HG03520 (cell line): ENCODE measurements at regions not wholly inside any gene's neighbourhood (a gene's known extent, or its start where the extent isn't known, plus 50 kb on each side); places are given as distances from the start of the nearest gene placed in this dataset.

ENCODE experiments used
- ATAC-seq: cut with Tn5 transposase; IDR thresholded peaks from one replicate; pipeline ENCODE4 v1.9.1; 2021; ENCODE audit warnings: mild to moderate bottlenecking, moderate library complexity; ENCODE audit not compliant: unreplicated experiment

DNA sequence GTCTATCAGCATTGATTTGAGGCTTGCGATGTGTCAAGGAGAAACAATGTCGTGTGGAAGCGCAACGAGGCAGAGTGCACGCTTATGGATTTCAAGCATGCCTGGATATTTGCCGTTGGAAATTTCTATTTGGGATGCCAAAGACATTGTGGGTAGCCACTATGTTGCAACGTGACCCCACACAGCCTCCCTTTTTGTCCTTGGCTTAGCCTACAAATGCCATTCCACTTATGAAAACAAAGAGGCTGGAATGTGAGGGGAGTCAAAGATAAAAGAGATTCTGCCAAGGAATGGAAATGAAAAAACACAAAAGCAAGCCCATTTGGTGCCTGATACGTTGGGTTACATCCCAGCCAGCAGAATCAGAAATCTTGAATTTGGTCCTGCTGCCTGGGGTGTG is 721.2 kb downstream of the GALR1 start:
- no peak for ATAC-seq

DNA sequence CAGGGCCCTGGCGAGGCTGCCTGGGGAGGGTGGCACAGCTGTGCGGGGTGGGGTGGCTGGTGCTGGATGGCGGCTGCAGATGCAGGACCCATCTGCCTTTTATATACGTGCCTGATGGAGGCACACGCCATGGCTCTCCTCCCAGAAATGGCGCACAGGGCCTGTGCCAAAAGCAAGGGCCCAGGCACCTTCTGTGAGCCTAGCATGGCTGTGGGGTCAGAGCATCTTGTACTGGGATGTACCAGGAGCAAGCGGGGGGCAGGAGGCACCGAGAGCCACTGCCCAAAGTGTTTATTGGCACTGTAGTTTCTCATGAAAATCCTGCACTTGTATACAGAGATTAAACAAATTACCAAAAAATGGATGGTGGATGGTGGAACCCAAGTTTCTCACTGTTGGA is 724.1 kb downstream of the GALR1 start:
- no peak for ATAC-seq

DNA sequence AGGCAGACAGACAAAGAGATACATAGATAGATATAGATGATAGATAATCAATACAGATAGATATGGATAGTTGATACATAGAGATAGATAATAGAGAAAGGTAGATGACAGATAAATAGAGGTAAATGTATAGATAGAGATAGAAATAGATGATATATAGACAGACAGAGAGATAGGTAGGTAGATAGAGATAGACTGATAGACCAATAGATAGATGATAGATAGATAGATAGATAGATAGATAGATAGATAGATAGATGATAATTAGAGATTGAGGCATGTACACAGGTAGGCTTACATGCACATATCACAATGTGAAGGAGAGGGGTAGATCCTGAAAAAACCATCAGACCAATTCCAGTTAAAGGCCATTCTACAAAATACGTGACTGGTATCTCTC is 724.7 kb downstream of the GALR1 start:
- no peak for ATAC-seq

DNA sequence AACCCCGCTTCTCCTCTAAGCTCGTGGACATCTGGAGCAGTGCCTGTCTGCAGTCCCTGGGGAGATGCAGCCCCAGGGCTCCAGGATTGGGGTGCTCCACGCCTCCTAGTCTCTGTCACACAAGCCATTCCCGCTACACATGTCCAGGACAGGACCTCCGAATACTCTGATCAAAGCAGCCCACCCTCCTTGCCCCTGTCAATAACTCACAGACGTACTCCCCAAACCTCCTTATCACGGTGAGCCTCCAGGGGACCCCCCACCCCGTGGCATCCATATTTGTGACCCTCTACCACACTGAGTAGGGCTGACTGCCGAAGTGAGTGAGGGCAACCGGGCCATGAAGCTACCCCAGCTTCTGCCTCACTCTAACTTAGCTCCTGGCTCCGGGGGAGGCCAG is 727.7 kb downstream of the GALR1 start:
- no peak for ATAC-seq

DNA sequence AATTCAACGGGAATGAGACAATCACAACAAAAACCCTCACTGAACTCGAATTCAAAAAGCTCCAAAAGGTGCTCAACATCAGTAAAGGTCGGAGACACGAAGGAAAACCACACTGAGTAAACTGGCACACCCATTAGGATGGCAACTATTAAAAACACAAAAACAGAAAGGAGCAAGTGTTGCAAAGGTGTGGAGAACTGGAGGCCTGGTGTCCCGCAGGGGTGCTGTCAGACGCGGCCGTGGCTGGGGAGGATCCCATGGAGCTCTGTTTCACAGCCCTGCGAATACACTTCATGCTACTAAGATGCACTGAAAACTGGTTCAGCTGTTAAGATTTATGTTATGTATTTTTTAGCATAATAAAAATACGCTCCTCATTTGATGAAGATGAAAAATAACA is 730.6 kb downstream of the GALR1 start:
- no peak for ATAC-seq

DNA sequence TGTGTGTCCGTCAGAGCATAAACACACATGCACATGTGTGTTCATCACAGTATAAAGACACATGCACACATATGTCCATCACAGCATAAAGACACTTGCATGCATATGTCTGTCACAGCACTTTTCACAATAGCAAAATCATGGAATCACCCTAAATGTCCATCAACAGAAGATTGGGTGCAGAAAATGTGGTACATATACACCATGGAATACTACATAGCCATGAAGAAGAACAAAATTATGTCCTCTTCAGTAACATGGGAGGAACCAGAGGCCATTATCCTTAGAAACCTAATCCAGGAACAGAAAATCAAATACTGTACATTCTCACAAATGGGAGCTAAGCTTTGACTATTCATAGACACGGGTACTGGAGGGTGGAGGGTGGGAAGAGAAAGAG is 732.2 kb downstream of the GALR1 start:
- no peak for ATAC-seq

DNA sequence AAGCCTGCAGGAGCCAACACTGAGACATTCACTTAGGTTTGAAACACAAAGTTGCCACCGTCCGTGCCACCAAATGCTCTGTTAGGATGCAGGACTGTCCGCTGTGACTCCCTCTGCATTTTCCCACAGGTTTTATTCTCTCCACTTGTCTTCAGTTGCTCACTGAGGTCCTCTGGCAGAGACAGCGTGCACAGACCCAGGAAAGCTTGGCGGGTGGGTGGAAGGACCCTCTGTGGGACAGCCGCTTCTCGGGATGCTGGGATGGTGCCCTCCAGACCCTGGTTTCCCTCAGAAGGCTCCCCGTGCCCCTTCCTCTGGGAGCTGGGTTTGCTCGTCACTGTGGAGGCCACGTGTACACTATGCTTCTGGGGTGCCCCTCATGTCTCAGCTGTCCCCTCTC is 733.6 kb downstream of the GALR1 start:
- ATAC-seq: no peak

DNA sequence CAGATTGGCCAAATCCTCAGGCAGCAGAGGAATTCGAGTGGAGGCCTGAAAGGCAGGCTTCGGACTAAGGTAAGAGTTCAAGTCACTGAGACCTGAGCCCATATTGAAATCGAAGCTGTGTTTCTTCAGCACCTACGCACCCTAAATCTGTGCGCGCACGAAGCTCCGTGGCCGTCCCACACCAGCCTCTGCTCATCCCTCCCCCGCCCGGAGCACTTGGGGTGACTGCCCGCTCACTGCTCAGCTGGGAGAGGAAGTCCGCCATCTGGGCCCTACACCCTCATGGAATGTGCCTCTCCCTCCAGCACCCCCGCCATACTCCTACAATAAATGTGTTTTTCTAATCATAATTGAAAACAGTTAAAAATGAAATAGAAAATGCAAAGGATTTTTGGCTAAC is 734.5 kb downstream of the GALR1 start:
- no peak for ATAC-seq

DNA sequence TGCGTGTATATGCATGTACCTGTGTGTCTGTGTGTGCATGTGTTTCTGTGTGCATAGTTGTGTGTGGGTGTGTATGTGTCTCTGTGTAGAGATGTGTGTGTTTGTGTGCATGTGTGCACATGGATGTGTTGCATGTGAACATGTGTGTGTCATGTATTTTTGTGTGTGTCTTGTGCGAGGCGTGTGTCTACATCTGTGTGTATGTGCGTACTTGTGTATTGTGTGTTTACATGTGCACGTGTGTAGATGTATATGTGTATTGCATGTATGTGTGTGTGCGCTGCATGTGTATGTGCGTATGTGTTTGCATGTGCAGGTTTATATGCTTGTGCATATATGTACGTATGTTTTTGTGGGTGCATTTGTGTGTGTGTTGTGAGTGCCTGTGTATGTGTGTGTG is 735.2 kb downstream of the GALR1 start:
- ATAC-seq: no peak

DNA sequence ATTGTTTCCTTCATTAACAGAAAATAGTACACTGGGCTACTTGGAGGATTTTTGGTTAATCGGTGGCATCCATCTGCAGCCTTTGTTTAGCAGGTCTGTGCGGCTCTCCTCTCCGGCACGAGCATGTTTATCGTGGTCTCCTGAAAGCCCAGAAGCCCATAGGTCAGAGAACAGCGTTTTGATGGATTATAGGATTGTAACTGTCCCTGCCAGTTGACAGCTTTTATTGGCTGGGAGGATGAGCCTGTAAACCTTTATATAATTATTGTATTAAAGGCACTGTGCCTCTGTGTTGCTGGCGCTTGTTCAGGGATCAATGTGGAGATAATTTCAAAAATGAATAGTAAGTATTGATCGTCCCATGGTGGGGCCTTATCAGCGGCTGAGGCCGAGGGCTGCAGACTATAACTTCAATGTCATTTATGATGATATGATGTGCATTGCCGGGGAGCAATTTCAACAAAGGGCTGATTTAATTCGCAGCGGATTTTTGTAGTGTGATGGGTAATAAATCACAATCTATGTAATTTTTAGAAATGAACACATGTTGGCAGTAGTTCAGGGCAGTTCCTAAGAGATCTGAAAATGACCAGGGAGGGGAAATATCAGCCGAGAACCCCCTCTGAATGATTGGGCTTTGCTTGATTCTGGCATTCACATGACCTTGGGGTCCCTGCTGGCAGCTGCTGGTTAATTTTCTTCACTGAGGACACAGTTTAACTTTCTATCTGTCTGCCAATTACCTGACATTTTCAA is 736.1 kb downstream of the GALR1 start:
- ATAC-seq: no peak

DNA sequence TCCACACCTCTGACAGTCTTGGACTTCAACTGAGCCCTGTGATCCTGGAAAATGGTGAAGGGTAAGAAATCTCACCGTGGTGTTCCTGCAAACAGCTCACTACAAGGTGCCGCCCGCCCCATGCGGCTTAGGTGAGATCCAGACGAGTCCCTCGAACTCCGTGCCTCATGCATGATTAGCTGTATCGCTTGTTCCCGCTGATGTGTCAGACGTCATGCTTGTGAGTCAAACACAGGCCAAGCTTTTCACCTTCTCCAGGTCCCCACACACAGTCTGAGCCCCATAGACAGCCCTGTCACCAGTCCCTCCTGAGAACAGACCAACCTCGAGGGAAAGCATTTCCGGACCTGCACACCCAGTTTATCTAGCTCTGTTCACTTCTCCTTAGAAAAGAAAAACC is 740.5 kb downstream of the GALR1 start:
- ATAC-seq: no peak

DNA sequence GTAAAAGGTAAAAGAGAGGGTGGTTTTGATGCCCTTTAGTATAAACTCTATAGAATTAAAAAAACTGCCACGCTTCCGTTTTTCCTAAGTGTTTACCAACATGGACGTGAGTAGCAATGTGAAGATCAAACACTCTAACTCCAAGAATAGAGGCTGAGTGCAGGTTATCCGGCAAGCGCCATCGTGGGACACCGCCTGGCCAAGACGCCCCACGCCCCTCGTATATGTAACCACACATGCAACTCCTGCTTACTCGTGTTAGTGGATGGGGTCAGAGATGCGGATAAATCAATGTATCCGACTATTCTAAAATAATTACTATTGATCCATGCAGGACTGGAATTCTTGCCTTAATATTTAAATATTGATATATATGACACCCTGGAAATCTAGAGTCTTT is 741.3 kb downstream of the GALR1 start:
- no peak for ATAC-seq

DNA sequence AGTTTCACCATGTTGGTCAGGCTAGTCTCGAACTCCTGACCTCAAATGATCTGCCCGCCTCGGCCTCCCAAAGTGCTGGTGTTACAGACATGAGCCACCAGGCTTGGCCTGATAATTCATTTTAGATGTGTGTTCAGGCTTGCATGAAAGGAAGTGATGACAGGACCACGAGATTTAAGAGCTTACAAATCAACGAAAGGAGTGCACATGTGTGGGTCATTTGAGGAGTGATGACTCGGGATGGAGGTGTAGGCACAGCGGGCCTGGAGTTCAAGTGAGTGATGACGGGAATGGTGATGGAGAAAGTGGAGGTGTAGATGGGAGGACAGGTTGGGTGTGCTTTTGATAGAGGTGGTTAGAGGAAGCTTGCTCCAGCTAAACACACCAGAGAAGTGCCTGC is 742.4 kb downstream of the GALR1 start:
- no peak for ATAC-seq

DNA sequence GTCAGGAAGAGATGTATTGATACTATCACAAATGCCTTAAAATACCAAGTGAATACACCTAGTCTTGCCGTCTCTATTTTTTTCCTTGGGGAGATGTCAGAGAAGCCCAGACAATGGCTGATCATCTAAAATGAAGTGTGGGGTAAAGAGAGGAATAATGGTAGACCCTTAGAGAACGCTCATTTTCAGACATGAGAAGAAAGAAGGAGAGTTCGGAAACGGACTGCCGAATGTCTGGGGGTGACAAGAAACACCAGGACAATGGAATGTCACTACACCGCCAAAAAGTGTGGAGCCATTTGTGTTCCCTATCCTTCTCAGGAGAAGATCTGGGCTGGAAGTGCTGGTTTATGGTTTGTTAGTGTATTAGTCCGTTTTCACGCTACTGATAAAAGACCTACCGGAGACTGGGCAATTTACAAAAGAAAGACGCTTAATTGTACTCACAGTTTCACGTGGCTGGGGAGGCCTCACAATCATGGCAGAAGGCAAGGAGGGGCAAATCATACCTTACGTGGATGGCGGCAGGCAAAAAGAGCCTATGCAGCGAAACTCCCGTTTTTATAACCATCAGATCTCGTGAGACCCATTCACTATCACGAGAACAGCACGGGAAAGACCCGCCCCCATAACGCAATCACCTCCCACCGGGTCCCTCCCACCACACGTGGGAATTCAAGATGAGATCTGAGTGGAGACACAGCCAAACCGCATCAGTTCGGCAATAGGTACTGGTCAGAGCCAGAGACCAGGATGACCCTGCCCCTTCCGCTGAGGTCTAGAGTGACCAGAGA is 743.7 kb downstream of the GALR1 start:
- no peak for ATAC-seq

DNA sequence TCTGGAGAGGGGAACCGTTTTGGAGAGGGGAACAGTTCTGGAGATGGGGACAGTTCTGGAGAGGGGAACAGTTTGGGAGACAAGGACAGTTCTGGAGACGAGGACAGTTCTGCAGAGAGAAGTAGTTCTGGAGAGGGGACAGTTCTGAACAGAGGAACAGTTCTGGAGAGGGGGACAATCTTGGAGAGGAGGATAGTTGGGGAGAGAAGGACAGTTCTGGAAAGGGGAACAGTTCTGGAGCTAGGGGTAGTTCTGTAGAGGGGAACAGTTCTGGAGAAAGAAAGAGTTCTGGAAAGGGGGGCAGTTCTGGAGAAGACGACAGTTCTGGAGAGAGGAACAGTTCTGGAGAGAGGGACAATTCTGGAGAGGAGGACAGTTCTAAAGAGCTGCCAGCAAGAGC is 745.9 kb downstream of the GALR1 start:
- no peak for ATAC-seq

DNA sequence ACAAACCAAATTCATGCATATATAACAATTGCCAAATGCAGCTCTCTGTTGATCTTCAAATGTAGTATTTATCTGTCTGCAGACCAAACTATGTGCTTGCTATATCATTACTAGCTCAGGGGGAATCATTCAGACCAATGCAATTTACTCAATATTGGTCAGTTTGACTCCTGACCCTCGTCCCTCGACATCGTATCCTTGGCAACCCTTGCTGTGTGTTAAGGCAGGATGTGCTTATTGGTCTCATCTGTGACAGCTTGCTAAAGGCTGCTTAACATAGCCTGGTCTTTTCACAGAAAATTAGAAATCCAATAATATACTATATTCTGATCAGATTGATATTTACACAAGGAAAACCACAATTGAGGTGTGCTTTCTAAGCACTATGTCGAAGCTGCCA is 747.1 kb downstream of the GALR1 start:
- no peak for ATAC-seq

DNA sequence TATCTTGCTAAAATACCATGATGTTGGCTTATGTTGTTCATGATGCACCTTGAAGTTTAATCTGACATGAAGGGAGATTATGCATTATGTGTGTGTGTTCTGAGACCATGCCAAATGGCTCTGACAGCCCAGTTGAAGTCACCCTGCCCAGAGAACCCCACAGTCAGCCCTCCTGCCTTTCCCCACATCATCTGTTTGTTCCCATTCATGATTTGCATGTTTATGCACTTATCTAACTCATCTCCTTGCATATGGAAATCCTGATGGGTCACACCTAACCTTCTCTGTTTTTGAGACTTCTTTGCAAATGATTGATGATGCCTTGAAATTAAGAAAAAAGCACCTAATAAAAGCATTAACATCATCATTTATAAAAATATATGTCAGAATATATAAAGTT is 752.2 kb downstream of the GALR1 start:
- no peak for ATAC-seq

DNA sequence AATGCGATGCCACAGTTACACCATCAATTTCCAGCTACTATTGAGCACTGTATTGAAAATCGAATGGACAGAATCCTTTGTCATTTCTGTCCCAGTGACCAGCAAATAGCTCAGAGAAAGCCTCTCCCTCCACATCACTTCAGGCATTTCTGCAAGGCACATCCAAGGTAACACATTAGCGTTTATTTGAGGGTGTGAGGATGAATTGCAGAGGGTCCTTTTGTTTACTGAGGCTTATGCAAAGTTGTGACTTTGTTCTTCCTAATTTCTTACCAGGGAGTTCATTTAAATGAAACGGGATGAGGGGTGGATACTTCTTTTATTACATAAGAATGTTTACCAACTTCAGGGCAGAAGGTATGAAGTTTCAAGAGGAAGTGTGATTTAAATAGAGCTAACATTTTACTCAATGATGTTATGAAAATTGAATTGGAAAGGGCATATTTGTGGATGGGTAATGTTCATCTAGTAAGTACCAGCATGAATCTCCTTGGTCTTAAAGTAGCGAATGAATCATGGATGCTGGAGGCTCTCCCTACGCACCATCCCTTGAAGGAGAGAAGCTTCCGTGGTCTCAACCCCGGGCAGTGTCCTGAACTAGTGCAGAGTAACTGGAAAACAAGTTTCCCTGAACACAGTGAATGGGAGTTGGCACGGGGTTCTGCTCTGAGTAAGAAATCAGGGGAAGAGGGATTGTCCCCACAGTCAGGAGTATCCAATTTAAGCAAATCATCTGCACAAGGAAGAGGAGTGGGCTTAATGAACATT is 756.5 kb downstream of the GALR1 start:
- no peak for ATAC-seq

DNA sequence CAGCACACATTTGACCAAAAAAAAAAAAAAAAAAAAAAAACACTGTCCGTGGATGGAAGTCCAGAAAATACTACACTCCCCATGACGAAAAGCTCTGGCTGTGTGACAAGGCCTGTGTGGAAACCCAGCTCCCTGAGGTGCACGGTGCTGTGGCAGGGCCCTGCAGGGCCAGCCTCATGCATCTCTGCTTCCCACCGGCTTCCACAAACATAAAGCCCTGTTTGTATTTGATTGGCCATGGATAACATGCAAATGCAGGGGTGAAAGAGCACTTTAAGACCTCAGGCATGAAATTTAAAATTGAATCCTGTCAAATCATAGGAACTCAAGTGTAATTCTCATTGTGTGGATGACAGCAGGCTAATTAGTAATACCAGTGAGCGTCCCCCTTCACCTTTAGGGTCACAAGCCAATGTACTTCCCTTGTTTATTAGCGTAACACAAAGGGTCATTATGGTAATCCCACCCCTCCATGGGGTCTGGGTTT is 757.2 kb downstream of the GALR1 start:
- no peak for ATAC-seq

DNA sequence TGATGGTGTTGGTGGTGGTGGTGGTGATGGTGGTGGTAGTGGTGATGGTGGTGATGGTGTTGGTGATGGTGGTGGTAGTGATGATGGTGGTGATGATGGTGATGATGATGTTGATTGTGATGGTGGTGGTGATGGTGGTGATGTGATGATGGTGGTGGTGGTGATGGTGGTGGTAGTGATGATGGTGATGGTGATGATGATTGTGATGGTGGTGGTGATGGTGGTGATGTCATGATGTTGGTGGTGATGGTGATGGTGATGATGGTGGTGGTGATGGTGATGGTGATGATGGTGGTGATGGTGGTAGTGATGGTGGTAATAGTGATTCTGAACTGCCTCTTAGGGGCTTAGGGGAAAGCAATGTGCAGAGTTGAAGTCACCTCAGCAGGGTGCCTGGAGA is 760.7 kb downstream of the GALR1 start:
- ATAC-seq: no peak

DNA sequence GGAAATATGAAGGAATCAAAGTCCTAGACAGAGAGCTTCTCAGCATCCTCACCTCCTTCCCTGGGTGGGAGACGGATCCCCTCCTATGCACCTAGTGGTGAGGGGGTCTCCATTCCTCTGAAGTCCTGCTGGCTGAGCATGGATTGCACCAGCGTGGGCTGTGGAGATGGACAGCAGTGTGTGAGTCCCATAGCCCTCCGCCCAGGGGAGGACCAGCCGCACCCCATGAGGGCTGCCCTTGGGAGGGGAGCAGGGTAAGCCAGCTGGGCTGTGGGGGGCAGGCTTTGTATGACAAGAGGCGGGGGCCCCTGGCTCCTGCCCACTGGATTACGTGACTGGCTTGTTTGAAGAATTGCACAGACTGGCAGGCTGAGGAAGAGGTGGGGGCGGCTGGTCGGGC is 768.2 kb downstream of the GALR1 start:
- ATAC-seq: no peak

DNA sequence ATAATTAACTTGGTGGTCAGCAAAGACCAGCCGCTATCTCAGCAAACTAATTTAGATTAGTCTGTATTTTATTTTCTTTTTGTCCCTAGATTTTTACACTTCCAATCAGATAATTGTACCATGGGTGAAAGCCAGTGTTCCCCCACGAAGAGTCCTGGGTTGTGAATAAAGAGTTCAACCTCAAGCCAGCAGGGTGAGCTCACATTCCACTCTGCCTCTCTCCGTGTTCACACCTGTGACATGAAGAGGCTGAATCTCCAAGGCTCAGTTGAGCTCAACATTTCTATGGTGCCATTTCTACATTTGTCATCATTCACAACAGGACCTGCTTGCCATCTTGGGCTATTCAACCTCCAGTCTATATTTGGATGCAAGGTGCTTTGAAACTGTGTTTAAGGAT is 771.5 kb downstream of the GALR1 start:
- no peak for ATAC-seq
